HEK293 (cell line): ENCODE measurements at regions not wholly inside any gene's neighbourhood (a gene's known extent, or its start where the extent isn't known, plus 50 kb on each side); places are given as distances from the start of the nearest gene placed in this dataset.

Experiments used
- CTCF ChIA-PET: fragments of 350-600 bp; formaldehyde crosslinking; extraction: SDS; loops from one replicate; lab custom pipeline; 2021; ENCODE audit warnings: antibody characterized with exemption; lab: Yijun Ruan, JAX
- POLR2A ChIA-PET: fragments of 300-600 bp; formaldehyde crosslinking; extraction: SDS; loops from one replicate; lab custom pipeline; 2020; ENCODE audit warnings: antibody characterized with exemption, inconsistent platforms; lab: Yijun Ruan, JAX
- H3K27ac ChIP-seq: fragments of 200-500 bp; sonication (Bioruptor generic); 2 replicates; pipeline ENCODE4 v1.5.1; 2014; ENCODE audit warnings: low read depth, low read length, control low read depth, inconsistent platforms; ENCODE audit errors: extremely low read depth
- H3K36me3 ChIP-seq, 2 experiments: fragments of 200-500 bp in 1 of 2; sonication (Bioruptor generic) in 1 of 2; 1 replicate in 1 of 2; 2 replicates in 1 of 2; pipeline ENCODE4 v1.5.1; 2014 to 2017; ENCODE audit warnings: inconsistent platforms in 2 of 2, low read length in 2 of 2; ENCODE audit not compliant: control insufficient read depth in 2 of 2, insufficient read depth in 1 of 2
- H3K4me1 ChIP-seq: fragments of 200-500 bp; sonication (Bioruptor generic); 2 replicates; pipeline ENCODE4 v1.5.1; 2014; ENCODE audit warnings: mild to moderate bottlenecking, low read length, inconsistent platforms; ENCODE audit not compliant: control insufficient read depth, insufficient read depth
- H3K4me3 ChIP-seq: 2 replicates; pipeline ENCODE4 v1.5.1; 2011; ENCODE audit warnings: low read depth, mild to moderate bottlenecking, control low read depth, low read length, moderate library complexity
- H3K9me3 ChIP-seq: fragments of 200-500 bp; sonication (Bioruptor generic); 2 replicates; pipeline ENCODE4 v1.5.1; 2014; ENCODE audit warnings: low read depth, low read length, inconsistent platforms; ENCODE audit not compliant: control insufficient read depth, insufficient read depth
- GLI4 ChIP-seq: fragments of 450-650 bp; formaldehyde crosslinking; IDR thresholded peaks from 2 replicates; pipeline ENCODE4 v1.5.1; 2016; ENCODE audit warnings: missing biosample characterization, missing genetic modification characterization
- GLIS2 ChIP-seq: fragments of 450-650 bp; formaldehyde crosslinking; IDR thresholded peaks from 2 replicates; pipeline ENCODE4 v1.5.1; 2016; ENCODE audit warnings: missing biosample characterization, missing genetic modification characterization
- ZBTB48 ChIP-seq: fragments of 450-650 bp; formaldehyde crosslinking; IDR thresholded peaks from 2 replicates; pipeline ENCODE4 v1.5.1; 2016; ENCODE audit warnings: missing biosample characterization, missing genetic modification characterization
- ZFP37 ChIP-seq: fragments of 450-650 bp; formaldehyde crosslinking; IDR thresholded peaks from 2 replicates; pipeline ENCODE4 v1.5.1; 2016; ENCODE audit warnings: missing biosample characterization, missing genetic modification characterization
- ZIC2 ChIP-seq: fragments of 450-650 bp; formaldehyde crosslinking; IDR thresholded peaks from 2 replicates; pipeline ENCODE4 v1.5.1; 2016; ENCODE audit warnings: missing biosample characterization, missing genetic modification characterization
- ZNF140 ChIP-seq: fragments of 450-650 bp; formaldehyde crosslinking; IDR thresholded peaks from 2 replicates; pipeline ENCODE4 v1.5.1; 2016; ENCODE audit warnings: missing biosample characterization, missing genetic modification characterization
- ZNF16 ChIP-seq: fragments of 450-650 bp; formaldehyde crosslinking; IDR thresholded peaks from 2 replicates; pipeline ENCODE4 v1.5.1; 2016; ENCODE audit warnings: low read depth, missing biosample characterization, missing genetic modification characterization
- ZNF239 ChIP-seq: fragments of 450-650 bp; formaldehyde crosslinking; IDR thresholded peaks from 2 replicates; pipeline ENCODE4 v1.5.1; 2016; ENCODE audit warnings: missing biosample characterization, missing genetic modification characterization
- ZNF292 ChIP-seq: fragments of 450-650 bp; formaldehyde crosslinking; IDR thresholded peaks from 2 replicates; pipeline ENCODE4 v1.5.1; 2016; ENCODE audit warnings: low read depth, missing biosample characterization, missing genetic modification characterization, borderline replicate concordance
- ZNF548 ChIP-seq: fragments of 450-650 bp; formaldehyde crosslinking; IDR thresholded peaks from 2 replicates; pipeline ENCODE4 v1.5.1; 2016; ENCODE audit warnings: missing biosample characterization, missing genetic modification characterization
- ZNF549 ChIP-seq: fragments of 450-650 bp; IDR thresholded peaks from 2 replicates; pipeline ENCODE4 v1.5.1; 2018; ENCODE audit warnings: missing biosample characterization, missing genetic modification characterization, mild to moderate bottlenecking, inconsistent platforms, moderate library complexity
- ZNF658 ChIP-seq: fragments of 450-650 bp; formaldehyde crosslinking; IDR thresholded peaks from 2 replicates; pipeline ENCODE4; 2016; ENCODE audit warnings: missing biosample characterization, missing genetic modification characterization
- ZNF747 ChIP-seq: fragments of 450-650 bp; formaldehyde crosslinking; IDR thresholded peaks from 2 replicates; pipeline ENCODE4 v1.5.1; 2016; ENCODE audit warnings: missing biosample characterization, missing genetic modification characterization
- ZSCAN16 ChIP-seq: fragments of 450-650 bp; formaldehyde crosslinking; IDR thresholded peaks from 2 replicates; pipeline ENCODE4 v1.5.1; 2016; ENCODE audit warnings: missing biosample characterization, missing genetic modification characterization
- TF ChIP-seq, protein P1 (sequence below): fragments of 450-650 bp; formaldehyde crosslinking; IDR thresholded peaks from 2 replicates; pipeline ENCODE4 v1.5.1; 2016; ENCODE audit warnings: missing biosample characterization, missing genetic modification characterization
- TF ChIP-seq, protein P2 (sequence below): fragments of 450-650 bp; formaldehyde crosslinking; IDR thresholded peaks from 2 replicates; pipeline ENCODE4 v1.5.1; 2016; ENCODE audit warnings: missing biosample characterization, missing genetic modification characterization
- TF ChIP-seq, protein P3 (sequence below): fragments of 450-650 bp; formaldehyde crosslinking; IDR thresholded peaks from 2 replicates; pipeline ENCODE4 v1.5.1; 2016; ENCODE audit warnings: missing biosample characterization, missing genetic modification characterization
- TF ChIP-seq, protein P4 (sequence below): fragments of 450-650 bp; formaldehyde crosslinking; IDR thresholded peaks from 2 replicates; pipeline ENCODE4 v1.5.1; 2016; ENCODE audit warnings: missing biosample characterization, missing genetic modification characterization
- TF ChIP-seq, protein P5 (sequence below): fragments of 450-650 bp; formaldehyde crosslinking; IDR thresholded peaks from 2 replicates; pipeline ENCODE4 v1.5.1; 2016; ENCODE audit warnings: missing biosample characterization, missing genetic modification characterization, borderline replicate concordance

DNA sequence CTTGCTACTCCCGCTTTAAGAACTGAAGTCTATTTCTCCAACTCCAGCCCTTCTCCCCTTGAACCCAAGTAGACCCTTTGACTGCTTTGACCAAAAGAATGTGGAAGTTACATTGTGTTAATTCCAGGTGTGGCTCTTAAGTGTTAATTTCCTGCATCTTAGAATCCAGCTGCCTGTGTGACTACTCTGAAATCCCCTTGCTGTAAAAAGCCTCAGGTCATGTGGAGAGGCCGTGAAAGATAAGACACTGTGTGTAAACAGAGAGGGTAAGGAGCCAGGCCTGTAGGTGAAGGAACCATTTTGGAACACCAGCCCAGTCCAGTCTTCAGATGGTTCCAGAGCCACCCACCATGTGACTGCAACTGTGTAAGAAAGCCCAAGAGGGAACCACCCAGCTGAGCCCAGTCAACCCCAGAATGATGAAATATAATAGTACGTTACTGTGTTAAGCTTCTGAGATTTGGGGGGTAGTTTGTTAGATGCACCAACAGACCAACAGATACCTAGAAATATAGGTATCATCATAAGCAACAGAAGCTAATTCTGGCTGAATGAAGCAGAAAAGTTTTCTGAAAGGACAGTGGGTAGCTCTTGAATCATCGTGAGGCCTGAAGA lies 59.4 kb upstream of the CCDC112 start (continued):
- TF ChIP-seq, protein P1, sequence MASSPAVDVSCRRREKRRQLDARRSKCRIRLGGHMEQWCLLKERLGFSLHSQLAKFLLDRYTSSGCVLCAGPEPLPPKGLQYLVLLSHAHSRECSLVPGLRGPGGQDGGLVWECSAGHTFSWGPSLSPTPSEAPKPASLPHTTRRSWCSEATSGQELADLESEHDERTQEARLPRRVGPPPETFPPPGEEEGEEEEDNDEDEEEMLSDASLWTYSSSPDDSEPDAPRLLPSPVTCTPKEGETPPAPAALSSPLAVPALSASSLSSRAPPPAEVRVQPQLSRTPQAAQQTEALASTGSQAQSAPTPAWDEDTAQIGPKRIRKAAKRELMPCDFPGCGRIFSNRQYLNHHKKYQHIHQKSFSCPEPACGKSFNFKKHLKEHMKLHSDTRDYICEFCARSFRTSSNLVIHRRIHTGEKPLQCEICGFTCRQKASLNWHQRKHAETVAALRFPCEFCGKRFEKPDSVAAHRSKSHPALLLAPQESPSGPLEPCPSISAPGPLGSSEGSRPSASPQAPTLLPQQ, result no peak
- TF ChIP-seq ZNF16 (tag by site-specific recombination), result no peak
- TF ChIP-seq, all 188 proteins: peak for 0

DNA sequence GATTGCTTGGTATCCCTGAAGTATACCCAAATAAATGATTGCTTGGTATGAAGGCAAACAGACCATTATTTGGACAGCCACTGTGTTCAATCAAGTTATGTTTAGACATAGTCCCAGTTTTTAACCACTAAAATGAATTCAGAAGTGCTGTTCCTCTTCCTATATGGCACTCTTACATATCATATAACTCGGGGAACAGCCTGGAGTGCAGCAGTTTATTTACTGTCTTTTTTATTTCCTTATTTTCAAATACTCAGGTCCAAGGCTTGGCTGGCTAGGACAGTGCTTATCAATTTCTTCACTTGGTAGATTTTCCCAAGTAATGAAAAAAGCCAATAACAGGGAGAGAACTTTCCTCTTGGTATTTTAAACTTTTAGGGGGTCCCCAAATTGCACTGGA lies 58.6 kb upstream of the CCDC112 start:
- Histone ChIP-seq H3K27ac (no peak overlapping the region), H3K4me3 (no peak overlapping the region), H3K4me1 (peaks cover 4% of the 10 kb centered on the region), H3K9me3 (no peaks in the 10 kb centered on the region), H3K36me3 (no peaks in the 10 kb centered on the region)
- ChIA-PET POLR2A (no interaction called here), CTCF (no interaction called here)
- TF ChIP-seq ZNF239 (tag by site-specific recombination) (no peak), ZNF140 (tag by site-specific recombination) (no peak), GLI4 (tag by site-specific recombination) (no peak), ZFP37 (tag by site-specific recombination) (no peak), ZNF747 (no peak)
- TF ChIP-seq, protein P2, sequence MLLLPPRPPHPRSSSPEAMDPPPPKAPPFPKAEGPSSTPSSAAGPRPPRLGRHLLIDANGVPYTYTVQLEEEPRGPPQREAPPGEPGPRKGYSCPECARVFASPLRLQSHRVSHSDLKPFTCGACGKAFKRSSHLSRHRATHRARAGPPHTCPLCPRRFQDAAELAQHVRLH, result no peak

DNA sequence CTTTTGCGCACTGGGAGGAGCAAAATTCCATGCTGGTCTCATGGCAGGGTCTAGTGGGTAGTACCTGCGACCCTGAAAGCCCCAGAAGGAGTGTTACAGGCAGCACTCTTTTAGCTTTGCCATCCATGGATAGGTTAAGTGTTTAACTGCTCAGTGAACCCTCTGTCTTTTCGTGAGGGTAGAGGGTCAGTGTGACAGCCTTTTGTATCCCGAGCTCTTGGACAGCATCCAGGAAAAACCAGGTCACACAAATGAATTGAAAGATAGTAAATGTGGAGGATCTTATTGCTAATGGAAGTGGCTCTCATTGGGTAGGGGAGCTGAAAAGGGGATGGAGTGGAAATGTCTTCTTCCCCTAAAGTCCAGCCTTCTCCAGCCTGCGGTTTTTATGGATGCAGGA lies 57.8 kb upstream of the CCDC112 start:
- no peaks in the 10 kb centered on the region for H3K36me3 ChIP-seq
- 0 out of 2 replicates have a peak, but pooled peaks cover under 1% of the 10 kb centered on the region for H3K4me1 ChIP-seq
- no peaks in the 10 kb centered on the region for H3K9me3 ChIP-seq
- CTCF ChIA-PET, result no interaction called here
- H3K4me3 ChIP-seq, result no peak overlapping the region
- POLR2A ChIA-PET, result no interaction called here
- no peak overlapping the region for H3K27ac ChIP-seq
- TF ChIP-seq ZSCAN16 (tag by site-specific recombination), result no peak
- TF ChIP-seq, protein P3, sequence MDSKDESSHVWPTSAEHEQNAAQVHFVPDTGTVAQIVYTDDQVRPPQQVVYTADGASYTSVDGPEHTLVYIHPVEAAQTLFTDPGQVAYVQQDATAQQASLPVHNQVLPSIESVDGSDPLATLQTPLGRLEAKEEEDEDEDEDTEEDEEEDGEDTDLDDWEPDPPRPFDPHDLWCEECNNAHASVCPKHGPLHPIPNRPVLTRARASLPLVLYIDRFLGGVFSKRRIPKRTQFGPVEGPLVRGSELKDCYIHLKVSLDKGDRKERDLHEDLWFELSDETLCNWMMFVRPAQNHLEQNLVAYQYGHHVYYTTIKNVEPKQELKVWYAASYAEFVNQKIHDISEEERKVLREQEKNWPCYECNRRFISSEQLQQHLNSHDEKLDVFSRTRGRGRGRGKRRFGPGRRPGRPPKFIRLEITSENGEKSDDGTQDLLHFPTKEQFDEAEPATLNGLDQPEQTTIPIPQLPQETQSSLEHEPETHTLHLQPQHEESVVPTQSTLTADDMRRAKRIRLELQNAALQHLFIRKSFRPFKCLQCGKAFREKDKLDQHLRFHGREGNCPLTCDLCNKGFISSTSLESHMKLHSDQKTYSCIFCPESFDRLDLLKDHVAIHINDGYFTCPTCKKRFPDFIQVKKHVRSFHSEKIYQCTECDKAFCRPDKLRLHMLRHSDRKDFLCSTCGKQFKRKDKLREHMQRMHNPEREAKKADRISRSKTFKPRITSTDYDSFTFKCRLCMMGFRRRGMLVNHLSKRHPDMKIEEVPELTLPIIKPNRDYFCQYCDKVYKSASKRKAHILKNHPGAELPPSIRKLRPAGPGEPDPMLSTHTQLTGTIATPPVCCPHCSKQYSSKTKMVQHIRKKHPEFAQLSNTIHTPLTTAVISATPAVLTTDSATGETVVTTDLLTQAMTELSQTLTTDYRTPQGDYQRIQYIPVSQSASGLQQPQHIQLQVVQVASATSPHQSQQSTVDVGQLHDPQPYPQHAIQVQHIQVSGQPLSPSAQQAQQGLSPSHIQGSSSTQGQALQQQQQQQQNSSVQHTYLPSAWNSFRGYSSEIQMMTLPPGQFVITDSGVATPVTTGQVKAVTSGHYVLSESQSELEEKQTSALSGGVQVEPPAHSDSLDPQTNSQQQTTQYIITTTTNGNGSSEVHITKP, result no peak
- no peak for TF ChIP-seq ZNF548 (tag by site-specific recombination)
- no peak for TF ChIP-seq ZNF292 (tag by site-specific recombination)
- TF ChIP-seq GLIS2 (tag by site-specific recombination), result no peak
- no peak for TF ChIP-seq ZNF658
- no peak for TF ChIP-seq ZBTB48 (tag by site-specific recombination)
- TF ChIP-seq, all 188 proteins: peak for 0

DNA sequence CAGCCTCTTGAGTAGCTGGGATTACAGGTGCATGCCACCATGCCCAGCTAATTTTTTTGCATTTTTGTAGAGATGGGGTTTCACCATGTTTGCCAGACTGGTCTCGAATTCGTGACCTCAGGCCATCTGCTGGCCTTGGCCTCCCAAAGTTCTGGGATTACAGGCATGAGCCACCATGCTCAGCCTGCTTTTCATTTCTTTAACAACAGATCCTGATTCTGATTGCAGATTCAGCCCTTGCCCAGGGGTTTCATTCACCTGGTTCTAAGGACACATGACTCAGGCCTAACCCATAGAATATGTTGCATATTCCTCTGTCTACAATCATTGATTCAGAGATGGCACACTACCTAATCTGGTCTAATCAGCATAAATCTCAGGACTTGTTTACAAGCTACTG lies 56.1 kb upstream of the CCDC112 start:
- CTCF ChIA-PET, result interaction anchor here (0.9 to 1.2 kb wide), 2 partner anchors 17 to 40 kb away, joined by 3 read pairs; no protein-coding TSS in a partner anchor
- POLR2A ChIA-PET, result no interaction called here
- TF ChIP-seq, protein P4, sequence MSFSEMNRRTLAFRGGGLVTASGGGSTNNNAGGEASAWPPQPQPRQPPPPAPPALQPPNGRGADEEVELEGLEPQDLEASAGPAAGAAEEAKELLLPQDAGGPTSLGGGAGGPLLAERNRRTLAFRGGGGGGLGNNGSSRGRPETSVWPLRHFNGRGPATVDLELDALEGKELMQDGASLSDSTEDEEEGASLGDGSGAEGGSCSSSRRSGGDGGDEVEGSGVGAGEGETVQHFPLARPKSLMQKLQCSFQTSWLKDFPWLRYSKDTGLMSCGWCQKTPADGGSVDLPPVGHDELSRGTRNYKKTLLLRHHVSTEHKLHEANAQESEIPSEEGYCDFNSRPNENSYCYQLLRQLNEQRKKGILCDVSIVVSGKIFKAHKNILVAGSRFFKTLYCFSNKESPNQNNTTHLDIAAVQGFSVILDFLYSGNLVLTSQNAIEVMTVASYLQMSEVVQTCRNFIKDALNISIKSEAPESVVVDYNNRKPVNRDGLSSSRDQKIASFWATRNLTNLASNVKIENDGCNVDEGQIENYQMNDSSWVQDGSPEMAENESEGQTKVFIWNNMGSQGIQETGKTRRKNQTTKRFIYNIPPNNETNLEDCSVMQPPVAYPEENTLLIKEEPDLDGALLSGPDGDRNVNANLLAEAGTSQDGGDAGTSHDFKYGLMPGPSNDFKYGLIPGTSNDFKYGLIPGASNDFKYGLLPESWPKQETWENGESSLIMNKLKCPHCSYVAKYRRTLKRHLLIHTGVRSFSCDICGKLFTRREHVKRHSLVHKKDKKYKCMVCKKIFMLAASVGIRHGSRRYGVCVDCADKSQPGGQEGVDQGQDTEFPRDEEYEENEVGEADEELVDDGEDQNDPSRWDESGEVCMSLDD (tag by site-specific recombination), result no peak
- TF ChIP-seq, protein P5, sequence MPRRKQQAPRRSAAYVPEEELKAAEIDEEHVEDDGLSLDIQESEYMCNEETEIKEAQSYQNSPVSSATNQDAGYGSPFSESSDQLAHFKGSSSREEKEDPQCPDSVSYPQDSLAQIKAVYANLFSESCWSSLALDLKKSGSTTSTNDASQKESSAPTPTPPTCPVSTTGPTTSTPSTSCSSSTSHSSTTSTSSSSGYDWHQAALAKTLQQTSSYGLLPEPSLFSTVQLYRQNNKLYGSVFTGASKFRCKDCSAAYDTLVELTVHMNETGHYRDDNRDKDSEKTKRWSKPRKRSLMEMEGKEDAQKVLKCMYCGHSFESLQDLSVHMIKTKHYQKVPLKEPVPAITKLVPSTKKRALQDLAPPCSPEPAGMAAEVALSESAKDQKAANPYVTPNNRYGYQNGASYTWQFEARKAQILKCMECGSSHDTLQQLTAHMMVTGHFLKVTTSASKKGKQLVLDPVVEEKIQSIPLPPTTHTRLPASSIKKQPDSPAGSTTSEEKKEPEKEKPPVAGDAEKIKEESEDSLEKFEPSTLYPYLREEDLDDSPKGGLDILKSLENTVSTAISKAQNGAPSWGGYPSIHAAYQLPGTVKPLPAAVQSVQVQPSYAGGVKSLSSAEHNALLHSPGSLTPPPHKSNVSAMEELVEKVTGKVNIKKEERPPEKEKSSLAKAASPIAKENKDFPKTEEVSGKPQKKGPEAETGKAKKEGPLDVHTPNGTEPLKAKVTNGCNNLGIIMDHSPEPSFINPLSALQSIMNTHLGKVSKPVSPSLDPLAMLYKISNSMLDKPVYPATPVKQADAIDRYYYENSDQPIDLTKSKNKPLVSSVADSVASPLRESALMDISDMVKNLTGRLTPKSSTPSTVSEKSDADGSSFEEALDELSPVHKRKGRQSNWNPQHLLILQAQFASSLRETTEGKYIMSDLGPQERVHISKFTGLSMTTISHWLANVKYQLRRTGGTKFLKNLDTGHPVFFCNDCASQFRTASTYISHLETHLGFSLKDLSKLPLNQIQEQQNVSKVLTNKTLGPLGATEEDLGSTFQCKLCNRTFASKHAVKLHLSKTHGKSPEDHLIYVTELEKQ, result no peak
- TF ChIP-seq ZNF549 (tag by site-specific recombination) (no peak), ZIC2 (tag by site-specific recombination) (no peak)

More for the DNA sequence above, 56.1 kb upstream of the CCDC112 start:
- no peak overlapping the region for H3K4me3 ChIP-seq
- no peaks in the 10 kb centered on the region for H3K9me3 ChIP-seq
- H3K36me3 ChIP-seq, result no peaks in the 10 kb centered on the region
- no peak overlapping the region for H3K27ac ChIP-seq
- 0 out of 2 replicates have a peak, but pooled peaks cover 2% of the 10 kb centered on the region for H3K4me1 ChIP-seq
